ENCODE measurements at regions not wholly inside any gene's neighbourhood (a gene's known extent, or its start where the extent isn't known, plus 50 kb on each side); places are given as distances from the start of the nearest gene placed in this dataset.
A peak's percentile ranks its signal among the peaks of the same experiment; 100 is the strongest.

DNA sequence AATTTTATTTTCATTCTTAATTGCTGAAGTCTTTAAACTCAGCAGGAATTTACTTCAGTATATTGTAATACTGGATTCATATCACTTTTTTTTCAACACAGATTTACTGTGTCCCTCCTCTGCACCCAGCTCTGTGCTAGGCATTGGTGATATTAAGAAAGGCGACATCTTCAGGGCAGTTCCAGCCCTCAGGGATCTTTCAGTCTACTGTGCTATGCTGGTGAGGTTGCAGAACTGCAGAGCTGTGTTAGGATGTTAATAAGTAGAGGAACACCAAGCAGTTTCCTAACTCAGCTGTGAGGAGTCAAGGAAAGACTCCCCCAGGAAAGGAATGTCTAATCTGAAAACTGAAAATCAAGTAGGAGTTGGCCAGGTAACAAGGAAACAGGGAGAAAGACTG, 158.2 kb upstream of the NPY start:
- intact Hi-C loops (cut with micrococcal nuclease) = no loop called here
- H3K27ac Mint-ChIP-seq = no peak overlapping the region
- no peak for DNase-seq

DNA sequence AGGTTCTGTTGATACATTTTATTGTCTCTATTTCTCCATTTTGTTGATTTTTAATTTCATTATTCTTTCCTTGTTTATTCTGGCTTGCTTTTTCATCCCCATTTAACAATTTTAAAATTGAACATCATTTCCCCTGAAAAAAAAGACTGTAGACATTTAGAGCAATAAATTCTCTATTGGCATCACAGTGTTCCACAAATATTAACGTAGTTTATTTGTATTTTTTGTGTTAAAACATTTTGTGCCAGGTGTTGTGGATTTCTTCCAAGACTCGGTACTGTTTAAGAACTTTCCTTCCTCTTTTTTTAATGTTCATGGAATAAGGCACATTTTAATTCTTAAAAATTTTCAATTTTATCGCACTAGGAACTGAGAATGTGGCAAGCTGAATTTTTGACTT, 156.1 kb upstream of the NPY start:
- Mint-ChIP-seq H3K4me1 (no peaks in the 10 kb centered on the region), H3K36me3 (ENCODE audit: low read depth) (no peaks in the 10 kb centered on the region), H3K27ac (no peak overlapping the region), H3K27me3 (peaks cover 5% of the 10 kb centered on the region), H3K4me3 (no peak overlapping the region), H3K9me3 (no peaks in the 10 kb centered on the region)
- intact Hi-C loops (cut with micrococcal nuclease) = no loop called here
- DNase-seq = no peak

More for the DNA sequence above, 158.2 kb upstream of the NPY start:
- Mint-ChIP-seq H3K4me1 (no peaks in the 10 kb centered on the region), H3K27me3 (peaks cover 2% of the 10 kb centered on the region), H3K4me3 (no peak overlapping the region), H3K36me3 (ENCODE audit: low read depth) (no peaks in the 10 kb centered on the region), H3K9me3 (no peaks in the 10 kb centered on the region)

DNA sequence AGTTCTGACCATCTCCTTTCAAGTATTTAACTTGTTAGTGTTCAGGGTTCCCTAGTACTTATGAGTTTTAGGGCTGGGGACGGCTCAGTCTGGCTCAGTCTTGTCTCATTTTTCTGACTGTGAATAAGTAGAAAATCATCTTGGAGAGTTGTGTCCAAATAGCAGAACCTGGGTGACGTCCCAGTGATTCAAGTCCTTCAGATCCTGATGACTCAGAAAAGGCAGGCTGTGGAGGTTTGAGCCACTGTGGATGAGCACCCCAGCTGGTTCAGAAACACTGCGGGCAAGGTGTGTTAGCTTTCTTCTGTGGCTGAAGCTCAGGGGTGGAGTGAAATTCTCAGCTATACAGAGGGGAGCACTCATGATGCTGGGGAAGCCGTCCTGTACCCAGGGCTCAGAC, 154.4 kb upstream of the NPY start:
- H3K4me1 Mint-ChIP-seq = peaks cover 2% of the 10 kb centered on the region
- H3K27me3 Mint-ChIP-seq = peaks cover 3% of the 10 kb centered on the region
- no peak overlapping the region for H3K4me3 Mint-ChIP-seq
- H3K9me3 Mint-ChIP-seq = no peaks in the 10 kb centered on the region
- DNase-seq = no peak
- no peak overlapping the region for H3K27ac Mint-ChIP-seq
- H3K36me3 Mint-ChIP-seq (ENCODE audit: low read depth) = no peaks in the 10 kb centered on the region
- intact Hi-C loops (cut with micrococcal nuclease) = no loop called here

- DNase-seq = peak; percentile 6
- Mint-ChIP-seq H3K36me3 (ENCODE audit: low read depth) (no peaks in the 10 kb centered on the region), H3K4me1 (peaks cover 5% of the 10 kb centered on the region), H3K4me3 (no peak overlapping the region), H3K27ac (no peak overlapping the region), H3K27me3 (peaks cover 3% of the 10 kb centered on the region), H3K9me3 (no peaks in the 10 kb centered on the region)
- intact Hi-C loops (cut with micrococcal nuclease) = no loop called here
Measured at GRCh38 chr7:24130631-24131030, 153.4 kb upstream of the NPY start.

- no peaks in the 10 kb centered on the region for H3K9me3 Mint-ChIP-seq
- H3K36me3 Mint-ChIP-seq (ENCODE audit: low read depth) = no peaks in the 10 kb centered on the region
- no peak overlapping the region for H3K27ac Mint-ChIP-seq
- peaks cover 10% of the 10 kb centered on the region for H3K27me3 Mint-ChIP-seq
- H3K4me3 Mint-ChIP-seq = no peak overlapping the region
- intact Hi-C loops (cut with micrococcal nuclease) = no loop called here
- no peak for DNase-seq
- H3K4me1 Mint-ChIP-seq = peaks cover 5% of the 10 kb centered on the region
Measured at GRCh38 chr7:24133691-24134090, 150.3 kb upstream of the NPY start.

- H3K27ac Mint-ChIP-seq = no peak overlapping the region
- H3K36me3 Mint-ChIP-seq (ENCODE audit: low read depth) = no peaks in the 10 kb centered on the region
- H3K27me3 Mint-ChIP-seq = peaks cover 10% of the 10 kb centered on the region
- H3K4me3 Mint-ChIP-seq = no peak overlapping the region
- no peak for DNase-seq
- peaks cover 5% of the 10 kb centered on the region for H3K4me1 Mint-ChIP-seq
- intact Hi-C loops (cut with micrococcal nuclease) = no loop called here
- no peaks in the 10 kb centered on the region for H3K9me3 Mint-ChIP-seq
Measured at GRCh38 chr7:24134535-24134934, 149.5 kb upstream of the NPY start.

DNA sequence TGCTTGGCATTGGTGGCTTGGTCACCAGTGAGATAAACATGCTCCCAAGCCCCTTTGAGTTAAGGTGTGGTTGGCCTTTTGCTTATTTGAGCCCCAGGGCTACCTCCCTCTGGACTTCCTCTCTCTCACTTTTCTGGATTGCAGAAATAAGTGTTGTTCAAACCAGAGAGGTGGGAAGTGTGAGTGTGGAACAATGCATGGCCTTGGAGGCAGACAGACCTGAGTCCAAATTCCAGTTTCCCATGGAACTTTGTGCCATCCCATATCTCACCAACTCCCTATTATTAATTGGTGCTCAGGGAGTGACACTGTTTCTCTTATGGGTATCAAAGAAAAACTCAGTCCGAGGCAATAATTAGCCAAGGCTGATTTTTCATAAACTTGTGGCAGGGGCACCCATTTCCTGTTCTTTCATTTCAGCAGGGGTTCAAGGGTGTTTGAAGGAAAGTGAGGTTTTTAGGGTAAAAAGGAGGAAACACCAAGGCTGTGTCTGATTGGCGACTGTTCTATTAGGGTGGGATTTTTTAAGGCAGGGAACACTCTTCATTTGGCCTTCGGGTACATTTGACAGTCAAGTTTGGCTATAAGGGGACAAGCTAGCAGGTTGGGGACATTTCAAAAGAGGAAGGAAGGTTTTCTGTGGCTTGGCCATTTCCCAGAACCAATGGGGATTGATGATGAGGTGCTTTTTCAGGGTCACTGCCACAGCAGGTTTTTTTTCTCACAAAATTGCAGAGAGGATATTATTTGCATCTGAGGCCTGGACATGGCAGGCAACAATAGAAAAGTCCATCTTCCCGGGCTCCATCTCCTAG, 148.8 kb upstream of the NPY start:
- intact Hi-C loops (cut with micrococcal nuclease) = no loop called here
- Mint-ChIP-seq H3K4me3 (no peak overlapping the region), H3K4me1 (peaks cover 5% of the 10 kb centered on the region), H3K27me3 (peaks cover 12% of the 10 kb centered on the region), H3K36me3 (ENCODE audit: low read depth) (no peaks in the 10 kb centered on the region), H3K27ac (no peak overlapping the region), H3K9me3 (no peaks in the 10 kb centered on the region)
- no peak for DNase-seq

DNA sequence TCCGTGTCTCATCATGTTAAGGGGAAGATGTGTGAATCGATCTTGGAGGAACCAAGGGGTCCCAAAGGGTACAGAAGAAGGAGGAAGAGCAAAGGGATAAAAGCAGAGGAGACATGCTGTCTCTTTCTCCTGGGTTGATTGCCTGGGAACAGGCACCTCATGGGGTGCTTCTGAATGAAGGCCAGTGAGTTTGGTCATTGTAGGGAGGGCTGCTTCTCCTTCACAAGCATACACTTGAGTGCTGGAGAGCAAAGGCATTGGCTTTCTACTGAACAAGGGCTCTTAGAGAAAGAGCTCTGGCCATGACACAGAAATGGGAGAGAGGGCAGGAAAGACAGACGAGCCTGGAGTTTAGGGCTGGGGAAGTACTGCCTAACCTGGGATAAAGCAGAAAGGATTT, 146.7 kb upstream of the NPY start:
- H3K27me3 Mint-ChIP-seq = peaks cover 11% of the 10 kb centered on the region

DNA sequence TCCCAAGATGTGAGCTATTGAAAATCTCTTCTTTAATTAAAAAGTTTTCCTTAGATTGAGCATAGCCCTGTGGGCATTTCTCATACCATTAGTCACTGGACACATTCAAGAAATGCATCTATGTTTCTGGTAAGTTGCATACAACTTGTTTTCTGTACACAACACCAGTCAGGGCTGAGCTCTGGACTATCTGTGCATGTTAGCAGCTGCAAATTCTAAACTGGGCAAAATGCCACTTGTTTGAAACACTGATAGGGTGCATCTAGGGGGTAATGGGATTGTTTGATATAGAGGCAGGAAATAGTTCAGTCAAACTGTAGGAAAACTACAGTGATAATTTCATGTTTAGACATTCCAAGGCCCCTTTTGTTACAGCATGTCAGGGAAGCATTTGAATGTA, 145.6 kb upstream of the NPY start:
- Mint-ChIP-seq H3K4me3 (no peak overlapping the region), H3K9me3 (no peaks in the 10 kb centered on the region), H3K4me1 (peaks cover 5% of the 10 kb centered on the region), H3K36me3 (ENCODE audit: low read depth) (no peaks in the 10 kb centered on the region), H3K27ac (no peak overlapping the region), H3K27me3 (peaks cover 11% of the 10 kb centered on the region)
- intact Hi-C loops (cut with micrococcal nuclease) = no loop called here
- no peak for DNase-seq

More for the DNA sequence above, 146.7 kb upstream of the NPY start:
- DNase-seq = no peak
- intact Hi-C loops (cut with micrococcal nuclease) = no loop called here
- Mint-ChIP-seq H3K4me1 (peaks cover 5% of the 10 kb centered on the region), H3K4me3 (no peak overlapping the region), H3K36me3 (ENCODE audit: low read depth) (no peaks in the 10 kb centered on the region), H3K27ac (no peak overlapping the region), H3K9me3 (no peaks in the 10 kb centered on the region)

DNA sequence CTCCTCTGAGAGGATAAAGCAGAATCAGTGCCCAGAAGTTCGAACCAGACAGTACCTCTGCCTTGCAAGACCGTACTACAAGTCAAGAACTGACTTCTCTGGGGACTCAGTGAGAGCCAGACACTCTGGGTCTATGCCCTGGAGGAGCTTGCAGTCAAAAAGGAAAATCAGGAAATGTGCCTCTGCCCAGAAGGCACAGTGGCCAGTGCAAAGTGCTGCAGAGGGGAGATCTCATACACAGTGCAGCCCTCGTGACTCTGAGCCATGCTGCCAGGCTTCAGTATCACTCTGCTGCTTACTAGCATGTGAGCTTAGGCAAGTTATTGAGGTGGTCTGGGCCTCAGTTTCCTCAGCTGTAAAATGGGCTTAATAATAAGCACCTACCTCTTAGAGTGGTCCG, 144.0 kb upstream of the NPY start:
- Mint-ChIP-seq H3K4me3 (no peak overlapping the region), H3K36me3 (ENCODE audit: low read depth) (no peaks in the 10 kb centered on the region), H3K27me3 (peaks cover 11% of the 10 kb centered on the region), H3K9me3 (no peaks in the 10 kb centered on the region), H3K27ac (no peak overlapping the region), H3K4me1 (peaks cover 3% of the 10 kb centered on the region)
- DNase-seq = no peak
- intact Hi-C loops (cut with micrococcal nuclease) = no loop called here

- H3K4me1 Mint-ChIP-seq = no peaks in the 10 kb centered on the region
- no peaks in the 10 kb centered on the region for H3K9me3 Mint-ChIP-seq
- intact Hi-C loops (cut with micrococcal nuclease) = no loop called here
- no peak overlapping the region for H3K27ac Mint-ChIP-seq
- no peaks in the 10 kb centered on the region for H3K36me3 Mint-ChIP-seq (ENCODE audit: low read depth)
- peaks cover 8% of the 10 kb centered on the region for H3K27me3 Mint-ChIP-seq
- no peak overlapping the region for H3K4me3 Mint-ChIP-seq
- DNase-seq = no peak
Measured at GRCh38 chr7:24141874-24142509, 142.0 kb upstream of the NPY start.

- intact Hi-C loops (cut with micrococcal nuclease) = no loop called here
- Mint-ChIP-seq H3K4me3 (no peak overlapping the region), H3K4me1 (no peaks in the 10 kb centered on the region), H3K27ac (no peak overlapping the region), H3K36me3 (ENCODE audit: low read depth) (no peaks in the 10 kb centered on the region), H3K27me3 (peaks cover 4% of the 10 kb centered on the region), H3K9me3 (no peaks in the 10 kb centered on the region)
- peak; percentile 44 for DNase-seq
Measured at GRCh38 chr7:24143547-24143946, 140.4 kb upstream of the NPY start.

GRCh38 chr7:24151944-24152343, 132.0 kb upstream of the NPY start:
- Mint-ChIP-seq H3K4me1 (no peaks in the 10 kb centered on the region), H3K27ac (no peak overlapping the region), H3K9me3 (peaks cover 12% of the 10 kb centered on the region), H3K36me3 (ENCODE audit: low read depth) (no peaks in the 10 kb centered on the region), H3K4me3 (no peak overlapping the region), H3K27me3 (no peaks in the 10 kb centered on the region)
- intact Hi-C loops (cut with micrococcal nuclease) = no loop called here
- DNase-seq = no peak

DNA sequence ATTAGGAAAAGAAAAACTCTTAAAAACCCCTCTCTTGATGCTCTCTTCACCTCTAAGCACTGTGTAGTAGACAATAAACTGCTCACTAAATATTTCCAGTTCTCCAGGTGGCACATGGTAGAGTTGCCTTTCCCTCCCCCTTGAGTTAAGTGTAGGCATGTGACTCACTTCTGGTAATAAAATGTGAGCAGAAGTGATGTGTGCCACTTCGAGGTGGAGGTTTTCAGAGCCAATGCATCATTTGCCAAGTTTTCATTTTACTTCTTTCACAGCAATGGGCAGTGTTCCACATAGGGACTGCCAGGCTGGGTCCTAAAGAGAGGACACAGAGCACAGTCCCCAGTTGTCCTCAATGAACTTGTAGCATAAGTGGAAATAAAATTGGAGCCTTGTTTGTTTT, 131.6 kb upstream of the NPY start:
- Mint-ChIP-seq H3K9me3 (peaks cover 12% of the 10 kb centered on the region), H3K27ac (no peak overlapping the region), H3K27me3 (no peaks in the 10 kb centered on the region), H3K4me3 (no peak overlapping the region), H3K36me3 (ENCODE audit: low read depth) (no peaks in the 10 kb centered on the region), H3K4me1 (no peaks in the 10 kb centered on the region)
- DNase-seq = peak; percentile 23
- intact Hi-C loops (cut with micrococcal nuclease) = no loop called here

Data from activated CD4-positive, alpha-beta T cell treated with anti-CD3 and anti-CD28 coated beads, Interleukin-2, amount 10 ng/mL, durations not matched to agents 24 days and 14 days (primary cell).